GM12878 (cell line): ENCODE measurements at regions not wholly inside any gene's neighbourhood (a gene's known extent, or its start where the extent isn't known, plus 50 kb on each side); places are given as distances from the start of the nearest gene placed in this dataset.

Experiments used
- ATAC-seq: fragments of 200-7000 bp; cut with Tn5 transposase; 3 replicates; pipeline ENCODE4 v1.9.1; 2020; ENCODE audit warnings: mild to moderate bottlenecking, moderate library complexity
- BruUV-seq: library from RNA; stranded (reverse); fragments of 400-500 nt; replicated peaks from 2 replicates; lab custom pipeline; 2021; lab: Mats Ljungman, UMichigan
- CTCF ChIA-PET: fragments of 300-600 bp; sonication (Branson Sonifier 250); formaldehyde crosslinking; extraction: SDS; loops from one replicate; lab custom pipeline; 2021; ENCODE audit warnings: inconsistent platforms; lab: Yijun Ruan, JAX
- POLR2A ChIA-PET: fragments of 350-600 bp; formaldehyde crosslinking; extraction: SDS; loops from one replicate; lab custom pipeline; 2021; ENCODE audit warnings: inconsistent platforms; lab: Charles Lee
- RAD21 ChIA-PET: fragments of 300-600 bp; sonication (Branson Sonifier 250); formaldehyde crosslinking; loops from one replicate; lab custom pipeline; 2023; ENCODE audit warnings: antibody characterized with exemption; ENCODE audit not compliant: unreplicated experiment; lab: Charles Lee
- SMC1A ChIA-PET: fragments of 300-600 bp; sonication (Branson Sonifier 250); formaldehyde crosslinking; loops from one replicate; lab custom pipeline; 2023; ENCODE audit not compliant: unreplicated experiment, uncharacterized antibody; lab: Charles Lee
- DNase-seq: peaks from one replicate; pipeline ENCODE4 v3.0.0-alpha.2; 2011; ENCODE audit warnings: low read depth, low spot score
- FAIRE-seq: peaks from 3 replicates; lab custom pipeline; 2011; peaks lifted over from hg19 to GRCh38; lab: Jason Lieb, UNC
- H2AFZ ChIP-seq: 2 replicates; pipeline ENCODE4 v1.6.0; 2011; ENCODE audit warnings: low read depth, low read length, control low read depth; ENCODE audit not compliant: control insufficient read depth
- H3K27ac ChIP-seq: 2 replicates; pipeline ENCODE4 v1.5.1; 2011; ENCODE audit warnings: control low read depth; ENCODE audit not compliant: control insufficient read depth, insufficient read depth
- H3K27me3 ChIP-seq, 2 experiments: replicated peaks in 1 of 2; 2 replicates each; pipeline versions ENCODE4 v1.6.0 to v1.6.1; 2011; ENCODE audit warnings: low read length in 1 of 2; ENCODE audit not compliant: control insufficient read depth in 2 of 2, insufficient read depth in 2 of 2
- H3K36me3 ChIP-seq, 2 experiments: 2 replicates each; pipeline ENCODE4 v1.5.1; 2011; ENCODE audit warnings: low read length in 1 of 2; ENCODE audit not compliant: control insufficient read depth in 2 of 2, insufficient read depth in 2 of 2
- H3K4me1 ChIP-seq: 2 replicates; pipeline ENCODE4 v1.6.1; 2011; ENCODE audit warnings: mild to moderate bottlenecking, low read length, moderate library complexity, mixed read lengths; ENCODE audit not compliant: control insufficient read depth, insufficient read depth
- H3K4me2 ChIP-seq: 2 replicates; pipeline ENCODE4 v1.6.0; 2011; ENCODE audit warnings: control low read depth; ENCODE audit not compliant: control insufficient read depth, insufficient read depth
- H3K4me3 ChIP-seq: fragments of 200-600 bp; sonication (generic); 2 replicates; pipeline ENCODE4 v1.5.1; 2016
- H3K79me2 ChIP-seq: 2 replicates; pipeline ENCODE4 v1.6.0; 2011; ENCODE audit warnings: low read length; ENCODE audit not compliant: control insufficient read depth, insufficient read depth
- H3K9ac ChIP-seq: 2 replicates; pipeline ENCODE4 v1.8.0; 2011; ENCODE audit warnings: low read length, control low read depth, mixed read lengths; ENCODE audit not compliant: control insufficient read depth, insufficient read depth
- H3K9me3 ChIP-seq: replicated peaks from 3 replicates; pipeline ENCODE4 v1.5.1; 2011; ENCODE audit warnings: mild to moderate bottlenecking, low read length; ENCODE audit not compliant: control insufficient read depth, insufficient read depth
- H4K20me1 ChIP-seq: 2 replicates; pipeline ENCODE4 v1.6.0; 2011; ENCODE audit not compliant: control insufficient read depth, insufficient read depth
- MLLT1 ChIP-seq: fragments of 450-650 bp; IDR thresholded peaks from 2 replicates; pipeline ENCODE4 v1.6.1; 2016; ENCODE audit warnings: mild to moderate bottlenecking
- RELA ChIP-seq: fragments of 450-650 bp; IDR thresholded peaks from 2 replicates; pipeline ENCODE4 v1.8.0; 2014; ENCODE audit warnings: borderline replicate concordance; ENCODE audit not compliant: partially characterized antibody
- SIN3A ChIP-seq: IDR thresholded peaks from 2 replicates; pipeline ENCODE4 v1.6.1; 2012; ENCODE audit warnings: low read depth, low read length, improper control_type of control experiment
- ZNF622 ChIP-seq: fragments of 450-650 bp; IDR thresholded peaks from 2 replicates; pipeline ENCODE4 v1.6.1; 2017; ENCODE audit warnings: mild to moderate bottlenecking, inconsistent platforms
- WGBS: methylation state at CpG from one replicate; pipeline ENCODE4 v1.1.6; 2016; ENCODE audit warnings: low lambda C conversion rate; ENCODE audit not compliant: insufficient replicate concordance, insufficient coverage; ENCODE audit errors: missing lambda C conversion rate; 5-methylcytosine and 5-hydroxymethylcytosine counted together
- in situ Hi-C: fragments of 300-500 bp; cut with MboI; formaldehyde crosslinking; loops from 9 replicates; pipeline ENCODE4 v1.14.3; 2018; ENCODE audit warnings: mixed read lengths
- intact Hi-C: fragments of 100-400 bp; cut with micrococcal nuclease; formaldehyde crosslinking; loops from one replicate; pipeline ENCODE4 v1.14.2; 2022; ENCODE audit not compliant: unreplicated experiment

- no peak for TF ChIP-seq MLLT1
Measured at GRCh38 chr22:48746789-48747425, 1080.8 kb downstream of the BRD1 start (continued).

- CTCF ChIA-PET = no interaction called here
- no peaks in the 10 kb centered on the region for H3K79me2 ChIP-seq
- no TSS peak for BruUV-seq
- H3K9me3 ChIP-seq = no peaks in the 10 kb centered on the region; the same call in 2 of the 3 replicates
- H3K9ac ChIP-seq = no peak overlapping the region
- DNase-seq (no peak), ATAC-seq (no peak), FAIRE-seq (no peak)
- H2AFZ ChIP-seq = no peak overlapping the region
- no peaks in the 10 kb centered on the region for H4K20me1 ChIP-seq
- POLR2A ChIA-PET = no interaction called here
- intact Hi-C loops = no loop called here
- TF ChIP-seq SIN3A (no peak), ZNF622 (no peak), RELA (no peak)
- H3K4me3 ChIP-seq = no peak overlapping the region
- H3K4me1 ChIP-seq = no peaks in the 10 kb centered on the region
- H3K27ac ChIP-seq = no peak overlapping the region
- H3K27me3 ChIP-seq = no peaks in the 10 kb centered on the region
- 37% methylated on average over 28 of the region's 32 CpGs for WGBS
- no peak overlapping the region for H3K4me2 ChIP-seq
- in situ Hi-C loops = no loop called here
- RAD21 ChIA-PET = no interaction called here
- no peaks in the 10 kb centered on the region for H3K36me3 ChIP-seq
- SMC1A ChIA-PET = no interaction called here
Measured at GRCh38 chr22:48745842-48746788, 1081.6 kb downstream of the BRD1 start.
